ENCODE measurements at regions not wholly inside any gene's neighbourhood (a gene's known extent, or its start where the extent isn't known, plus 50 kb on each side); places are given as distances from the start of the nearest gene placed in this dataset.

DNA sequence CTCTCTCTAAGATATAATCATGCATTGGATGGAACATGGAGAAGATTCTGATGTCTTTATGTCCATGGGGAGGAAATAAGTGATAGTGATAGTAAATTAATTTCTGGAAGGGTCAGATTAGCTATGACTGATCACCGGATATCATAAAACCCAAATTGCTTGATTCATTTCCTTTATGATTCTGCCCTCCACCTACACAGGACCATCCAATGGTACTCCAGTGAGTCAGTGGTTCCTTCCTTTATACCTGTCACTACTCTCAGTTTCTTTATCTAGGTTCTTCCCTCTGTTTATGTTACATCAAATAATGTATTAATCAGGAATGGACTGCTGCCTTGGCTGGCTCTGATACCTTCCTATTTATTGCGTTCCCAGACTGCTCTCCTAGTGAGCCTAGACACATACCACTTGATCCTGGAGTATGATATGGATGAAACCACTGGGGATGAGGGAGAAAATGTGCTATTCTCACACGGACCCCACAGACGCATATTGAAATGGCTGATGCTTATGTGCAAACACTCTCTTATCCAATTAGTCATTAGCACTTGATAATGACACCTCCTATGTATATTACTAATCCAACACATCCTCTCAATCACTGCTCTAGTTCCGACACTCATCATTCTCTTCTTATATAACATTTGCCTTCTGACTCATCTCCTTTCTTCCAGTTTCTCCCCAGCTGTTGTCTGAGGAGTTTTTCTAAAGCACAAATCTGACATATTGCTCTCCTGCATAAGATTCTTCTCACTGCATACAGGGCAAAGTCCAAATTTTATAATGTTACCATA lies 315.6 kb downstream of the INSIG2 start:
- TF ChIP-seq CEBPB (IDR thresholded peaks at IDR 0.05; ENCODE audit: borderline replicate concordance in 1 of 2, low read depth in 2 of 2, low read length in 2 of 2) (no peak), SP1 (IDR thresholded peaks at IDR 0.05; ENCODE audit: low read depth, low read length) (no peak), POLR2AphosphoS5 (IDR thresholded peaks at IDR 0.05; ENCODE audit: low read length) (no peak)

Measured in GM12878 (cell line).